HG03558 (cell line): ENCODE measurements at regions not wholly inside any gene's neighbourhood (a gene's known extent, or its start where the extent isn't known, plus 50 kb on each side); places are given as distances from the start of the nearest gene placed in this dataset.
"Not testable (repeated sequence)": the region's sequence is repeated elsewhere in the genome, so short reads cannot be mapped to it uniquely, and the experiment has no call there.

Experiments used
- ATAC-seq: cut with Tn5 transposase; IDR thresholded peaks from one replicate; pipeline ENCODE4 v1.9.1; 2021; ENCODE audit warnings: moderate number of reproducible peaks; ENCODE audit not compliant: unreplicated experiment; ENCODE audit errors: extremely low read depth

GRCh38 chr5:136812270-136812669, 446.9 kb upstream of the TRPC7 start:
- not testable (repeated sequence) for ATAC-seq

GRCh38 chr5:136811551-136811950, 446.2 kb upstream of the TRPC7 start:
- ATAC-seq, result no peak

DNA sequence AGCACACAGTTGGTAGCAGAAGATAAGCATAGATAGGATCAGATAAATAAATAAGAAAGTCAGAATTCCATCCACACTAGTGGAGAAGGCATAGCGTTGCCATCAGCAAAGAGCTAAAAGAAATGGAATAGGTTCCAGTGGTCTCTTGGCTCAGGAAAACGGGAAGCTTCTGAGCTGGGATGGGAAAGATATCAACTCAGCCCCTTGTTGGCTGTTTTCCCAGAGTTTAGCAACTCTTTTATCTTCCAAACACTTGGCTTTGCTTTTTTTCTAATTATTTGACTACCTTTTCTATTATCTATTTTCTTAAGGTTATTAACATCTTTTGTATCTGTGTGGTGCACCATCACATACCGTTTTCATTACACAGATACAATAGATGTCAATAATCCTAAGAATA, 445.7 kb upstream of the TRPC7 start:
- no peak for ATAC-seq

GRCh38 chr5:136810261-136810801, 445.0 kb upstream of the TRPC7 start:
- no peak for ATAC-seq

DNA sequence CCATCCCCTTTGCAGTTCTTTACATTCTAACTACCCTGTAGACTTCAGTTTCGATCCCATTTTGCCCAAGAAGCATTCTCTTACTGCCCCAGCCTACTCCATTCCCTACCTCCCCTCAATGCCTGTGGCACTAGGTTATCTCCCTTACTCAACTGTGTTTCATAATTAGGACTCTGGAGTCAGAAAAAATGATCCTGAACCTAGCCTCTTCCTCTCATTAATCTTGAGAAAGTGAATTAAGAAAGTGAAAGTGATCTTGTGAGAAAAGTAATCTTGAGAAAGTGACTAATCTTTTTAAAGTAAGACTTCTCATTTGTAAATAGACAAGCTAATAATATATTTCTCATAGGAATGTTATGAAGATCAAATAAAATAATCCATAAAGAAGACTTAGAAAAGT, 444.0 kb upstream of the TRPC7 start:
- no peak for ATAC-seq

GRCh38 chr5:136808756-136809155, 443.4 kb upstream of the TRPC7 start:
- ATAC-seq, result no peak

DNA sequence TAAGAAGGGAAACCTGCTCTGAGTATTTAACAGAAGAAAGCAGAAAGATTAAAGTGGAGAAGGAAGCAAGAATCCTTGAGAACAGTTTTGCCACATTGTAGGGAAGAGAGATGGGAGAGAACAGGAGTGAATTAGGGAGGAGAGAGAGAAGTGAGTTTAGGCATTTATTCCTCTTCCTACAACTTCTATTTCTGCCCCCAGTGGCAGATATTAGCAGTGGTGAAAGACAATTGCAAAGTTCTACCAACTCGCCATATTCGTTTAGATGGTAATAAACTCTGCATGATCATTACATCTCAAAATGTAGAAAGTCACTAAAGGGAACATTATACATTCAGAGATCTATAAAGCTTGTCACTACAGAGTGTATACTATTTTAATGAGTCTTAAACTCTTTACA, 440.1 kb upstream of the TRPC7 start:
- no peak for ATAC-seq

DNA sequence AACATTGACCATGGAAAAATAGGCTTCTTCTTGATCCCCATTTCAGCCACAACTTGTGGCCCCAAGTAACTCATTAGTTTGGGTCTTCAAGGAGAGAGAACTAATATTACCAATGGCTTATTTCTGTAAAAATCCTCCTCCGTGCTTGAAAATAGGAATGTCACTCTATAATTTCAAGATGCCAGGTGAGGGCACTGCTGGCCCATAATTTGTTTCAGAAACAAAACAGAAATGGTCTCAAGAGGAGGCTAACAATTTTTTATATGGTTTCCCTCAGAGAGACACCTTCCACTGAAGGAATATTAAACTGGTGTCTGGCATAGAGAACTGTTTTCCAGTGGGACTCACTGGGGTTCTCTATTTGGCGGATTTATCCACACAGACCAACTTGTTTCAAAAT, 437.0 kb upstream of the TRPC7 start:
- ATAC-seq, result no peak

DNA sequence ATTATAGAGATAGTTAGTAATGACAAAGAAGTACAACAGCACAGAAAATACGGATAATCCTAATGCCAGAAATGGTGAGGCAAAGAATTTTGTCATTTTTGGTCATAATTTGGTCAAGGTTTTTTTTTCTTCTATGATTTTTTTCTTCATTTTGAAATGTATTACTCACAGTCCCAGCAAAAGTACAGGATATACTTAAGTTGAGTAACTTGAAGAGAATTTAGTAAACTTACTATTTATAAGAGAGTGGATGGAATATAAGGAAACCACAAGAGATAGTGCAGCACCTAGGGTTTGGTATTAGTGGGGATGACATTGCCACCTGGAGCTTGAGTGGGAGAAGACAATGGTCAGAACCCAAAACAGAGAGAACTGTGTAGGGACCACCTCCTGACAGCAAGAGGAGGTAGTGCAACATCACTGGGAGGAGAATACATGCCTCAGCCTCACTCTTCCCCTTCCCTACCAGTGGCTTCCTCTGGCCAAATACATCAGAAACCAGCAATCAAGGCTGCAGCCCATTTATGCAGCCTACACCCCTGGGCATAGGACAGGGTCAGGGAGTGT, 434.5 kb upstream of the TRPC7 start:
- ATAC-seq, result no peak

DNA sequence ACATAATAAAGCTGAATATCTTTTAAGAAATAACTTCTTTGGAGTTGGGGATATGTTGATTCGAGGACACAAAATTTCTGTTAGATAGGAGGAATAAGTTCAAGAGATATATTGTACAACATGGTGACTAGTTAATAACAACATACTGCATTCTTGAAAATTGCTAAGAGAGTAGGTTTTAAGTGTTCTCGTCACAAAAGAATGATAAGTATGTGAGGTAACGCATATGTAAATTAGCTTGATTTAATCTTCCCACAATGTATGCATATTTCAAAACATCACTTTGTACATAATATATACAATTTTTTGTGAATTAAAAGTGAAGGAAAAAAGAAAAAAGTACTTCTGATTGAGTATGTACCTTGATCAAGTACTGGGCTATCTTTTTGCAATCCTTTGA, 428.0 kb upstream of the TRPC7 start:
- ATAC-seq, result no peak

DNA sequence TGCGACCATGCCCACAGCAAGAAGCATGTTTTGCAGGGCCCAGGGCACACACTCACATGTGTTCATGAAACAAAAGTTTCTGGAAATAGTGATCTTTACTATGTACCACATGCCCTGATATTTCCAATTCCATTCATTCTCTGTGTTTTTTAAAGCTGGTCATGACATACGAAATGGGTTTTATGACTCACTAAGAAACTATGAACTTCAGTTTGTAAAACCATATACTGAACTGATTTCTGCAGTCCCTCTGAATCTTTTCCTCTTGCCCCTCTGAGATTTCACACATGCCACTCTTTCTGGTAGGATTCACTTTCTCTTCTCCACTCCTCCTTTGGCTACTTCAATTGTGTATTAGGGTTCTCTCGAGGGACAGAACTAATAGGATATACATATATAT, 416.1 kb upstream of the TRPC7 start:
- ATAC-seq, result no peak

DNA sequence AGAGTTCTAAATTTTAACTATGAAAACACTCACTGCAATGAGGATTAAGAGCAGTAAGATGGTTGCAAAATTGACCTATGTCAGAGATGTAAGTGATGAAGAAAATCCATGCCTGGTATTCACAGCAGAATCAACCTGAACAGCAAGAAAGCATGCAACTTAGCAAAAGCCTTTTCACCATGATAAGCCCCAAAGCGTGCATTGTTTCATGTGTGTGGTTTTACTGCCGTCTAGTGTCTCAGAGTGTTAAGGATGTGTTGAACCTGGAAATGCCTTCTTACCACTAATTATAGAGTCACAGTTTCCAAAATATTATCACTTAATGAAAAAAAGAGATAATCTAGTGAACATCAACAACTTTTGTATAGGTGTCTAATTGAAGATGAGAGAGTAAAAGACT, 415.2 kb upstream of the TRPC7 start:
- ATAC-seq, result no peak

- no peak for ATAC-seq
Observed at GRCh38 chr5:136776022-136776927, 410.9 kb upstream of the TRPC7 start.

DNA sequence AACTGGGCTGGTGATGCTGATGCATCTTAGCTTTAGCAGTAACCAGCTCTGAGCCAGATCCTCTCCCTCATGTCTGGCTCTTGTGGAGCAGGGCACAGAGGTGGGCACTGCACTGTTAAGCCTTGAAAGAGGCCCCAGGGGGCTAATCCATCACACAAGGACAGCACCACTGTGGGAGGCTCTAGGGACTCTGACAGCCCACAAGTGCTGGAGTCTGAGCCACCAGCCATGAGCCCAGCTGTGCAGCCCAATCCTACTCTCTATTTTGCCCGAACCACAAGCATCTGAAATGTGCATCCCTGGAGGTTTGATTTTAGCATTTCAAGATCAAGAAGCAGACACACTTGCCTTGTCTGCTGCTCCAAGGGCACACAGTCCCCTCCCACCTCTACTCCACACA, 407.1 kb upstream of the TRPC7 start:
- ATAC-seq, result no peak

DNA sequence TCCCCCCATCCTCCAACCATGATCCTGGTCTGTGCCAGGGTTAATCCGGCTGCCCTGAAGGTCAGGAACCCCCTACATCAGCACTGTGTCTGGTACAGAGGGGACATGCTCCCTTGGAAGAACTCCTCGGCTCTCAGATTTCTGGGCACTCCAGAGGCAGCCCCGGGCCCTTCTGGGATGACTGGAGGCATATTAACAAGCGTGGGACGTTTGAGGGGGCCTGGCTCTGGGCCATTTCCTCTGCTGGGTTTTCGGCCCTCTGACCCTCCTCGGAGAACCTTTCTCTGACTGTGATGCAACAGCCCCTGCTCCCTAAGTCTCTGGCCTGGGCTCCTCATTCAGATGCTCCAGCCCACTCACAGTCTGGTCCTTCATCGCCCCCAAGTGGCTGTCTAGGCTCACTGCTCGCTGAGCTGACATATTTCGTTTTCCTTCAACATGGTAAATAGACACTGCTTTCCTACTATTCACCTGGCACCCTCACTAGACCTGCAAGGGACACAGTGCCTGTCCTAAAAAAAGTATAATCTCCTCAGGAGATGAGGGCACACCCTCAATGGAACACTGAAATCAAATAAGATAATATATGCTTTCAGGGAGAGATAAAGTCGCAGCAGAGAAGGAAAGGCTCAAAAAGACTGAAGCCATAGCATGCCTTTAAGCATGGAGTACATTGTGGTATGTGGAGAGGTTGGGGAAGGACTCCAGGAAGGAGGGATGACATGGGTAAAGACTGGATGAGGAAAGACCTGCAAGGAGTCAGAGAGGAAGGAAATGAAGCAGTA, 404.7 kb upstream of the TRPC7 start:
- ATAC-seq, result peak; percentile 66

- ATAC-seq, result no peak
Observed at GRCh38 chr5:136769093-136769492, 403.7 kb upstream of the TRPC7 start.

DNA sequence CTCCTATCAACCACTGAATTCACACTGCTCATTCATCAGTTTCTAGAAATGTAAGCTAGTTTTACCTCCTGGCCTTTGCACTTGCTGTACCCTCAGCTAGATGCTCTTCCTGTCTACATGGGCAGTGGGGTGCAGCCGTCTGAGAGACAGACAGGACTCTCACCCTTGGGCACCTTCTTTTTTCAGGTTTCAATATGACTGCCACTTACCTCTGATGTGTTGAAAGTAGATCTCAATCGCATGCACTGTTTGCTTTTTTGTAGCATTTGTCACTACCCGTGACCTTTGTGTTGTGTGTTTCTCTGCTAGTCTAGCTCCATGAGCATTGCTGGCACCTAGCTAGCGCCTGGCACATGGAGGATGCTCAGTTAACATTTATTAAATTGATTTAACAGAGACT, 403.1 kb upstream of the TRPC7 start:
- no peak for ATAC-seq

DNA sequence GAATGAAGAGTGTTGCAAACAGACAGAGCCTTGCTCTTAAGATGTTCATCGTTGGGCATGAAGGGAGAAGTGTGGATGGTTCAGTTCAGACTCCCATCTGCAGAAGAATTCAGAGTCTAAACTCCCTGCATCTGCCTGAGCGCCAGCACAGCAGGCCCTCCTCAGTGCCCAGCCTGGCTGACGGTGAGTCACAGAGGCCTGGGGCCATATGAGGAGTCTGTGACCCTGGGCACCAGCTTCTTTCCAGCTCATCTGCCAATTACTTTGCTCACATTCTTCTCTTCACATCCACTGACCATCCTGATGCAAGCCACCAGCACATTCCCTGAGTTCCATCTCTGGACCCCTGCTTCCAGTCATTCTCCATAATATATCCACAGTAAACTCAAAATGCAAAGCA, 401.1 kb upstream of the TRPC7 start:
- ATAC-seq, result no peak

GRCh38 chr5:136764601-136765000, 399.3 kb upstream of the TRPC7 start:
- ATAC-seq, result no peak

- ATAC-seq, result no peak
Observed at GRCh38 chr5:136763548-136763947, 398.2 kb upstream of the TRPC7 start.

- no peak for ATAC-seq
Observed at GRCh38 chr5:136754216-136754615, 388.9 kb upstream of the TRPC7 start.
